HEK293 (cell line): ENCODE measurements at regions not wholly inside any gene's neighbourhood (a gene's known extent, or its start where the extent isn't known, plus 50 kb on each side); places are given as distances from the start of the nearest gene placed in this dataset.

ENCODE experiments used
- CTCF ChIA-PET: fragments of 350-600 bp; formaldehyde crosslinking; extraction: SDS; loops from one replicate; lab custom pipeline; 2021; ENCODE audit warnings: antibody characterized with exemption; lab: Yijun Ruan, JAX
- POLR2A ChIA-PET: fragments of 300-600 bp; formaldehyde crosslinking; extraction: SDS; loops from one replicate; lab custom pipeline; 2020; ENCODE audit warnings: antibody characterized with exemption, inconsistent platforms; lab: Yijun Ruan, JAX
- H3K27ac ChIP-seq: fragments of 200-500 bp; sonication (Bioruptor generic); 2 replicates; pipeline ENCODE4 v1.5.1; 2014; ENCODE audit warnings: low read depth, low read length, control low read depth, inconsistent platforms; ENCODE audit errors: extremely low read depth
- H3K36me3 ChIP-seq, 2 experiments: fragments of 200-500 bp in 1 of 2; sonication (Bioruptor generic) in 1 of 2; 1 replicate in 1 of 2; 2 replicates in 1 of 2; pipeline ENCODE4 v1.5.1; 2014 to 2017; ENCODE audit warnings: inconsistent platforms in 2 of 2, low read length in 2 of 2; ENCODE audit not compliant: control insufficient read depth in 2 of 2, insufficient read depth in 1 of 2
- H3K4me1 ChIP-seq: fragments of 200-500 bp; sonication (Bioruptor generic); 2 replicates; pipeline ENCODE4 v1.5.1; 2014; ENCODE audit warnings: mild to moderate bottlenecking, low read length, inconsistent platforms; ENCODE audit not compliant: control insufficient read depth, insufficient read depth
- H3K4me3 ChIP-seq: 2 replicates; pipeline ENCODE4 v1.5.1; 2011; ENCODE audit warnings: low read depth, mild to moderate bottlenecking, control low read depth, low read length, moderate library complexity
- H3K9me3 ChIP-seq: fragments of 200-500 bp; sonication (Bioruptor generic); 2 replicates; pipeline ENCODE4 v1.5.1; 2014; ENCODE audit warnings: low read depth, low read length, inconsistent platforms; ENCODE audit not compliant: control insufficient read depth, insufficient read depth
- GLI2 ChIP-seq: fragments of 450-650 bp; formaldehyde crosslinking; IDR thresholded peaks from 2 replicates; pipeline ENCODE4; 2017; ENCODE audit warnings: missing biosample characterization, missing genetic modification characterization, low read depth, borderline replicate concordance
- HOXD13 ChIP-seq: sonication (generic); formaldehyde crosslinking; IDR thresholded peaks from 2 replicates; pipeline ENCODE4 v1.8.0; 2022; ENCODE audit warnings: missing genetic modification reagents, borderline replicate concordance
- KLF10 ChIP-seq: fragments of 450-650 bp; IDR thresholded peaks from 2 replicates; pipeline ENCODE4 v1.5.1; 2018; ENCODE audit warnings: missing biosample characterization, mild to moderate bottlenecking, missing genetic modification characterization
- ZFP37 ChIP-seq: fragments of 450-650 bp; formaldehyde crosslinking; IDR thresholded peaks from 2 replicates; pipeline ENCODE4 v1.5.1; 2016; ENCODE audit warnings: missing biosample characterization, missing genetic modification characterization
- ZNF114 ChIP-seq: fragments of 450-650 bp; formaldehyde crosslinking; IDR thresholded peaks from 2 replicates; pipeline ENCODE4 v1.5.0; 2017; ENCODE audit warnings: missing biosample characterization, missing genetic modification characterization
- ZNF121 ChIP-seq: fragments of 450-650 bp; formaldehyde crosslinking; IDR thresholded peaks from 2 replicates; pipeline ENCODE4 v1.5.1; 2016; ENCODE audit warnings: missing biosample characterization, missing genetic modification characterization
- ZNF148 ChIP-seq: fragments of 450-650 bp; formaldehyde crosslinking; IDR thresholded peaks from 2 replicates; pipeline ENCODE4 v1.5.0; 2017; ENCODE audit warnings: missing biosample characterization, missing genetic modification characterization, borderline replicate concordance
- ZNF184 ChIP-seq: fragments of 450-650 bp; IDR thresholded peaks from 2 replicates; pipeline ENCODE4 v1.5.1; 2018; ENCODE audit warnings: missing biosample characterization, mild to moderate bottlenecking, missing genetic modification characterization
- ZNF354C ChIP-seq: fragments of 450-650 bp; formaldehyde crosslinking; IDR thresholded peaks from 2 replicates; pipeline ENCODE4 v1.5.1; 2016; ENCODE audit warnings: missing biosample characterization, missing genetic modification characterization, low read depth, borderline replicate concordance
- ZNF394 ChIP-seq: fragments of 450-650 bp; formaldehyde crosslinking; IDR thresholded peaks from 2 replicates; pipeline ENCODE4 v1.5.1; 2016; ENCODE audit warnings: missing biosample characterization, missing genetic modification characterization, mild to moderate bottlenecking, moderate library complexity, borderline replicate concordance
- ZNF426 ChIP-seq: fragments of 450-650 bp; formaldehyde crosslinking; IDR thresholded peaks from 2 replicates; pipeline ENCODE4 v1.5.1; 2017; ENCODE audit warnings: missing biosample characterization, missing genetic modification characterization, mild to moderate bottlenecking, inconsistent platforms, moderate library complexity
- ZNF621 ChIP-seq: fragments of 450-650 bp; formaldehyde crosslinking; IDR thresholded peaks from 2 replicates; pipeline ENCODE4 v1.5.1; 2017; ENCODE audit warnings: missing biosample characterization, missing genetic modification characterization
- TF ChIP-seq, protein P1 (sequence below): fragments of 450-650 bp; formaldehyde crosslinking; IDR thresholded peaks from 2 replicates; pipeline ENCODE4 v1.5.1; 2016; ENCODE audit warnings: missing biosample characterization, missing genetic modification characterization
- TF ChIP-seq, protein P2 (sequence below): fragments of 450-650 bp; formaldehyde crosslinking; IDR thresholded peaks from 2 replicates; pipeline ENCODE4 v1.5.1; 2016; ENCODE audit warnings: missing biosample characterization, missing genetic modification characterization
- TF ChIP-seq, protein P3 (sequence below): fragments of 450-650 bp; formaldehyde crosslinking; IDR thresholded peaks from 2 replicates; pipeline ENCODE4 v1.5.1; 2017; ENCODE audit warnings: missing biosample characterization, mild to moderate bottlenecking, missing genetic modification characterization, moderate library complexity
- TF ChIP-seq, protein P4 (sequence below): fragments of 450-650 bp; formaldehyde crosslinking; IDR thresholded peaks from 2 replicates; pipeline ENCODE4 v1.5.1; 2016; ENCODE audit warnings: missing biosample characterization, missing genetic modification characterization
- TF ChIP-seq, protein P5 (sequence below): fragments of 450-650 bp; formaldehyde crosslinking; IDR thresholded peaks from 2 replicates; pipeline ENCODE4 v1.5.1; 2016; ENCODE audit warnings: missing biosample characterization, missing genetic modification characterization
- TF ChIP-seq, protein P6 (sequence below): fragments of 450-650 bp; formaldehyde crosslinking; IDR thresholded peaks from 2 replicates; pipeline ENCODE4 v1.5.1; 2016; ENCODE audit warnings: missing biosample characterization, missing genetic modification characterization

GRCh38 chr5:51606921-51607320 lies 223.7 kb downstream of the ISL1 start:
- Histone ChIP-seq H3K4me1 (no peaks in the 10 kb centered on the region), H3K36me3 (no peaks in the 10 kb centered on the region), H3K27ac (no peak overlapping the region), H3K9me3 (no peaks in the 10 kb centered on the region), H3K4me3 (no peak overlapping the region)
- ChIA-PET CTCF (no interaction called here), POLR2A (no interaction called here)
- TF ChIP-seq, protein P1, sequence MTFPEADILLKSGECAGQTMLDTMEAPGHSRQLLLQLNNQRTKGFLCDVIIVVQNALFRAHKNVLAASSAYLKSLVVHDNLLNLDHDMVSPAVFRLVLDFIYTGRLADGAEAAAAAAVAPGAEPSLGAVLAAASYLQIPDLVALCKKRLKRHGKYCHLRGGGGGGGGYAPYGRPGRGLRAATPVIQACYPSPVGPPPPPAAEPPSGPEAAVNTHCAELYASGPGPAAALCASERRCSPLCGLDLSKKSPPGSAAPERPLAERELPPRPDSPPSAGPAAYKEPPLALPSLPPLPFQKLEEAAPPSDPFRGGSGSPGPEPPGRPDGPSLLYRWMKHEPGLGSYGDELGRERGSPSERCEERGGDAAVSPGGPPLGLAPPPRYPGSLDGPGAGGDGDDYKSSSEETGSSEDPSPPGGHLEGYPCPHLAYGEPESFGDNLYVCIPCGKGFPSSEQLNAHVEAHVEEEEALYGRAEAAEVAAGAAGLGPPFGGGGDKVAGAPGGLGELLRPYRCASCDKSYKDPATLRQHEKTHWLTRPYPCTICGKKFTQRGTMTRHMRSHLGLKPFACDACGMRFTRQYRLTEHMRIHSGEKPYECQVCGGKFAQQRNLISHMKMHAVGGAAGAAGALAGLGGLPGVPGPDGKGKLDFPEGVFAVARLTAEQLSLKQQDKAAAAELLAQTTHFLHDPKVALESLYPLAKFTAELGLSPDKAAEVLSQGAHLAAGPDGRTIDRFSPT (tag by site-specific recombination) = no peak
- no peak for TF ChIP-seq ZNF394
- no peak for TF ChIP-seq HOXD13 (CRISPR knock-in tag)
- TF ChIP-seq ZNF184 = no peak
- TF ChIP-seq, protein P2, sequence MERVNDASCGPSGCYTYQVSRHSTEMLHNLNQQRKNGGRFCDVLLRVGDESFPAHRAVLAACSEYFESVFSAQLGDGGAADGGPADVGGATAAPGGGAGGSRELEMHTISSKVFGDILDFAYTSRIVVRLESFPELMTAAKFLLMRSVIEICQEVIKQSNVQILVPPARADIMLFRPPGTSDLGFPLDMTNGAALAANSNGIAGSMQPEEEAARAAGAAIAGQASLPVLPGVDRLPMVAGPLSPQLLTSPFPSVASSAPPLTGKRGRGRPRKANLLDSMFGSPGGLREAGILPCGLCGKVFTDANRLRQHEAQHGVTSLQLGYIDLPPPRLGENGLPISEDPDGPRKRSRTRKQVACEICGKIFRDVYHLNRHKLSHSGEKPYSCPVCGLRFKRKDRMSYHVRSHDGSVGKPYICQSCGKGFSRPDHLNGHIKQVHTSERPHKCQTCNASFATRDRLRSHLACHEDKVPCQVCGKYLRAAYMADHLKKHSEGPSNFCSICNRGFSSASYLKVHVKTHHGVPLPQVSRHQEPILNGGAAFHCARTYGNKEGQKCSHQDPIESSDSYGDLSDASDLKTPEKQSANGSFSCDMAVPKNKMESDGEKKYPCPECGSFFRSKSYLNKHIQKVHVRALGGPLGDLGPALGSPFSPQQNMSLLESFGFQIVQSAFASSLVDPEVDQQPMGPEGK (tag by site-specific recombination) = no peak
- no peak for TF ChIP-seq ZNF114
- no peak for TF ChIP-seq ZNF426
- no peak for TF ChIP-seq ZFP37
- TF ChIP-seq, protein P3, sequence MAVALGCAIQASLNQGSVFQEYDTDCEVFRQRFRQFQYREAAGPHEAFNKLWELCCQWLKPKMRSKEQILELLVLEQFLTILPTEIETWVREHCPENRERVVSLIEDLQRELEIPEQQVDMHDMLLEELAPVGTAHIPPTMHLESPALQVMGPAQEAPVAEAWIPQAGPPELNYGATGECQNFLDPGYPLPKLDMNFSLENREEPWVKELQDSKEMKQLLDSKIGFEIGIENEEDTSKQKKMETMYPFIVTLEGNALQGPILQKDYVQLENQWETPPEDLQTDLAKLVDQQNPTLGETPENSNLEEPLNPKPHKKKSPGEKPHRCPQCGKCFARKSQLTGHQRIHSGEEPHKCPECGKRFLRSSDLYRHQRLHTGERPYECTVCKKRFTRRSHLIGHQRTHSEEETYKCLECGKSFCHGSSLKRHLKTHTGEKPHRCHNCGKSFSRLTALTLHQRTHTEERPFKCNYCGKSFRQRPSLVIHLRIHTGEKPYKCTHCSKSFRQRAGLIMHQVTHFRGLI (tag by site-specific recombination) = no peak

- Histone ChIP-seq H3K36me3 (no peaks in the 10 kb centered on the region), H3K4me3 (no peak overlapping the region)
- TF ChIP-seq ZNF354C (tag by site-specific recombination) (no peak), ZNF621 (no peak), ZNF394 (no peak)
- TF ChIP-seq, protein P4, sequence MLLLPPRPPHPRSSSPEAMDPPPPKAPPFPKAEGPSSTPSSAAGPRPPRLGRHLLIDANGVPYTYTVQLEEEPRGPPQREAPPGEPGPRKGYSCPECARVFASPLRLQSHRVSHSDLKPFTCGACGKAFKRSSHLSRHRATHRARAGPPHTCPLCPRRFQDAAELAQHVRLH (tag by site-specific recombination) = no peak
- TF ChIP-seq, all 188 proteins: peak for 0
- Histone ChIP-seq H3K27ac (no peak overlapping the region), H3K4me1 (peaks cover 5% of the 10 kb centered on the region; the same call in 1 of the 2 replicates), H3K9me3 (no peaks in the 10 kb centered on the region)
- CTCF ChIA-PET = interaction anchor here (1.0 kb wide), 1 partner anchor 655 kb away, joined by 3 read pairs; no protein-coding TSS in a partner anchor
- POLR2A ChIA-PET = no interaction called here
Measured at GRCh38 chr5:51618234-51618633, 235.0 kb downstream of the ISL1 start.

- no peak overlapping the region for H3K27ac ChIP-seq
- ChIA-PET CTCF (no interaction called here), POLR2A (no interaction called here)
- H3K9me3 ChIP-seq = no peaks in the 10 kb centered on the region
- no peaks in the 10 kb centered on the region for H3K36me3 ChIP-seq
- H3K4me3 ChIP-seq = no peak overlapping the region
- H3K4me1 ChIP-seq = peaks cover 5% of the 10 kb centered on the region; the same call in 1 of the 2 replicates
- TF ChIP-seq, protein P5, sequence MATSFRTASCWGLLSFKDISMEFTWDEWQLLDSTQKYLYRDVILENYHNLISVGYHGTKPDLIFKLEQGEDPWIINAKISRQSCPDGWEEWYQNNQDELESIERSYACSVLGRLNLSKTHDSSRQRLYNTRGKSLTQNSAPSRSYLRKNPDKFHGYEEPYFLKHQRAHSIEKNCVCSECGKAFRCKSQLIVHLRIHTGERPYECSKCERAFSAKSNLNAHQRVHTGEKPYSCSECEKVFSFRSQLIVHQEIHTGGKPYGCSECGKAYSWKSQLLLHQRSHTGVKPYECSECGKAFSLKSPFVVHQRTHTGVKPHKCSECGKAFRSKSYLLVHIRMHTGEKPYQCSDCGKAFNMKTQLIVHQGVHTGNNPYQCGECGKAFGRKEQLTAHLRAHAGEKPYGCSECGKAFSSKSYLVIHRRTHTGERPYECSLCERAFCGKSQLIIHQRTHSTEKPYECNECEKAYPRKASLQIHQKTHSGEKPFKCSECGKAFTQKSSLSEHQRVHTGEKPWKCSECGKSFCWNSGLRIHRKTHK = no peak
- TF ChIP-seq ZNF148 (tag by site-specific recombination) (no peak), ZNF394 (no peak), KLF10 (tag by site-specific recombination) (no peak), GLI2 (tag by site-specific recombination) (no peak), ZNF121 (tag by site-specific recombination) (no peak)
- TF ChIP-seq, protein P6, sequence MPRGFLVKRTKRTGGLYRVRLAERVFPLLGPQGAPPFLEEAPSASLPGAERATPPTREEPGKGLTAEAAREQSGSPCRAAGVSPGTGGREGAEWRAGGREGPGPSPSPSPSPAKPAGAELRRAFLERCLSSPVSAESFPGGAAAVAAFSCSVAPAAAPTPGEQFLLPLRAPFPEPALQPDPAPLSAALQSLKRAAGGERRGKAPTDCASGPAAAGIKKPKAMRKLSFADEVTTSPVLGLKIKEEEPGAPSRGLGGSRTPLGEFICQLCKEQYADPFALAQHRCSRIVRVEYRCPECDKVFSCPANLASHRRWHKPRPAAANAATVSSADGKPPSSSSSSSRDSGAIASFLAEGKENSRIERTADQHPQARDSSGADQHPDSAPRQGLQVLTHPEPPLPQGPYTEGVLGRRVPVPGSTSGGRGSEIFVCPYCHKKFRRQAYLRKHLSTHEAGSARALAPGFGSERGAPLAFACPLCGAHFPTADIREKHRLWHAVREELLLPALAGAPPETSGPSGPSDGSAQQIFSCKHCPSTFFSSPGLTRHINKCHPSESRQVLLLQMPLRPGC (tag by site-specific recombination) = no peak
Measured at GRCh38 chr5:51621156-51621555, 237.9 kb downstream of the ISL1 start.
